IMR-90 (cell line): ENCODE measurements at regions not wholly inside any gene's neighbourhood (a gene's known extent, or its start where the extent isn't known, plus 50 kb on each side); places are given as distances from the start of the nearest gene placed in this dataset.

Experiments used
- CEBPB ChIP-seq: IDR thresholded peaks from 2 replicates; pipeline ENCODE4 v1.6.1; 2012; ENCODE audit warnings: low read depth, low read length, improper control_type of control experiment
- CHD1 ChIP-seq: IDR thresholded peaks from 2 replicates; pipeline ENCODE4 v1.6.1; 2012; ENCODE audit warnings: low read depth, low read length, improper control_type of control experiment
- CTCF ChIP-seq: conservative IDR thresholded peaks from 2 replicates; pipeline ENCODE4 v1.5.1; 2012; ENCODE audit warnings: mild to moderate bottlenecking, low read depth, low read length, improper control_type of control experiment
- ELK1 ChIP-seq: fragments of 150-350 bp; IDR thresholded peaks from 2 replicates; pipeline ENCODE4 v1.6.1; 2016; ENCODE audit warnings: low read depth, mild to moderate bottlenecking, low read length, moderate library complexity, borderline replicate concordance
- FOS ChIP-seq: fragments of 150-350 bp; IDR thresholded peaks from 2 replicates; pipeline ENCODE4 v1.6.1; 2016; ENCODE audit warnings: low read depth, low read length
- MAZ ChIP-seq: IDR thresholded peaks from 2 replicates; pipeline ENCODE4 v1.6.1; 2012; ENCODE audit warnings: low read depth, mild to moderate bottlenecking, low read length, improper control_type of control experiment, moderate library complexity, borderline replicate concordance
- MXI1 ChIP-seq: IDR thresholded peaks from 2 replicates; pipeline ENCODE4 v1.6.1; 2012; ENCODE audit warnings: low read depth, mild to moderate bottlenecking, low read length, moderate library complexity, borderline replicate concordance
- POLR2A ChIP-seq: IDR thresholded peaks from 2 replicates; pipeline ENCODE4 v1.6.1; 2012; ENCODE audit warnings: mild to moderate bottlenecking, low read depth, low read length
- RAD21 ChIP-seq: IDR thresholded peaks from 2 replicates; pipeline ENCODE4 v1.6.1; 2012; ENCODE audit warnings: low read length, improper control_type of control experiment
- RCOR1 ChIP-seq: IDR thresholded peaks from 2 replicates; pipeline ENCODE4 v1.6.1; 2012; ENCODE audit warnings: mild to moderate bottlenecking, low read length, improper control_type of control experiment; ENCODE audit not compliant: insufficient replicate concordance
- RFX5 ChIP-seq: IDR thresholded peaks from 2 replicates; pipeline ENCODE4 v1.8.0; 2012; ENCODE audit warnings: low read depth, mild to moderate bottlenecking, low read length, moderate library complexity
- SMC3 ChIP-seq: fragments of 150-350 bp; IDR thresholded peaks from 2 replicates; pipeline ENCODE4 v1.6.1; 2016; ENCODE audit warnings: low read depth, mild to moderate bottlenecking, antibody characterized with exemption, low read length, moderate library complexity
- USF2 ChIP-seq: fragments of 150-350 bp; IDR thresholded peaks from 2 replicates; pipeline ENCODE4 v1.6.1; 2017; ENCODE audit warnings: mild to moderate bottlenecking, antibody characterized with exemption, low read length, low read depth

GRCh38 chr18:39958876-39959275 is 1996.2 kb upstream of the PIK3C3 start:
- TF ChIP-seq SMC3 (no peak), POLR2A (no peak), MAZ (no peak), CTCF (no peak), CEBPB (no peak), RFX5 (no peak), RAD21 (no peak), MXI1 (no peak), USF2 (no peak), FOS (no peak), RCOR1 (no peak), ELK1 (no peak), CHD1 (no peak)
